Gastrocnemius medialis (tissue), 4 donors: ENCODE measurements at regions not wholly inside any gene's neighbourhood (a gene's known extent, or its start where the extent isn't known, plus 50 kb on each side); places are given as distances from the start of the nearest gene placed in this dataset.

ENCODE experiments used
- ATAC-seq, 2 donors: fragments of 150-250 bp; one replicate each; pipeline ENCODE4 v1.9.1; 2016
- DNase-seq, 2 donors: peaks; one replicate each; pipeline ENCODE4 v3.0.0-alpha.2; 2019
- H3K27ac ChIP-seq, 4 donors: fragments of 200-600 bp; sonication (generic); 1 replicate in 1 of 4; 2 replicates in 3 of 4; pipeline ENCODE4 v1.5.1; 2016 to 2018; ENCODE audit warnings: mild to moderate bottlenecking in 2 of 4, moderate library complexity in 1 of 4
- H3K27me3 ChIP-seq, 3 donors: fragments of 200-600 bp; sonication (generic) in 2 of 3; 1 replicate in 1 of 3; 2 replicates in 2 of 3; pipeline versions ENCODE4 v1.5.1 to v1.6.0; 2016 to 2019; ENCODE audit warnings: mild to moderate bottlenecking in 1 of 3, moderate library complexity in 1 of 3
- H3K36me3 ChIP-seq, 2 donors: fragments of 200-600 bp; sonication (generic) in 1 of 2; one replicate each; pipeline ENCODE4 v1.5.1; 2017 to 2018
- H3K4me1 ChIP-seq, 2 donors: fragments of 200-600 bp; sonication (generic) in 1 of 2; one replicate each; pipeline ENCODE4 v1.5.1; 2016 to 2017; ENCODE audit warnings: mild to moderate bottlenecking in 2 of 2
- H3K4me3 ChIP-seq, 4 donors: fragments of 200-600 bp; sonication (generic) in 3 of 4; 1 replicate in 1 of 4; 2 replicates in 3 of 4; pipeline ENCODE4 v1.5.1; 2016 to 2019; ENCODE audit warnings: mild to moderate bottlenecking in 2 of 4
- H3K9me3 ChIP-seq, 3 donors: fragments of 200-600 bp; sonication (generic) in 2 of 3; 1 replicate in 1 of 3; 2 replicates in 2 of 3; pipeline ENCODE4 v1.5.1; 2016 to 2019
- POLR2A ChIP-seq, 2 donors: fragments of 450-650 bp; IDR thresholded peaks; one replicate each; pipeline ENCODE4 v1.6.1; 2017; ENCODE audit warnings: antibody characterized with exemption in 2 of 2, mild to moderate bottlenecking in 2 of 2, moderate library complexity in 2 of 2
- in situ Hi-C, 4 donors: fragments of 200-750 bp; cut with MboI; loops; one replicate each; pipeline versions ENCODE4 v1.15.0 to v1.8.0; 2017; ENCODE audit warnings: low sequenced_read_pairs in 4 of 4
- intact Hi-C: fragments of 100-400 bp; cut with DNase I; formaldehyde crosslinking; loops from one replicate; pipeline ENCODE4 v1.15.1; 2023; ENCODE audit warnings: low total_unique reads
- TF ChIP-seq, protein P1 (sequence below), 5 experiments: fragments of 450-650 bp in 3 of 5; fragments of 200-600 bp in 2 of 5; sonication (generic) in 2 of 5; IDR thresholded peaks in 4 of 5; conservative IDR thresholded peaks in 1 of 5; 1 replicate in 4 of 5; 2 replicates in 1 of 5; pipeline ENCODE4 v1.5.1; 2016 to 2019; ENCODE audit warnings: antibody characterized with exemption in 5 of 5, mild to moderate bottlenecking in 3 of 5, moderate library complexity in 3 of 5

- no peaks in the 10 kb centered on the region for H3K36me3 ChIP-seq
- no peak overlapping the region for H3K27ac ChIP-seq
- no peaks in the 10 kb centered on the region for H3K9me3 ChIP-seq
- no peak for TF ChIP-seq POLR2A (IDR thresholded peaks at IDR 0.05)
- TF ChIP-seq, protein P1, sequence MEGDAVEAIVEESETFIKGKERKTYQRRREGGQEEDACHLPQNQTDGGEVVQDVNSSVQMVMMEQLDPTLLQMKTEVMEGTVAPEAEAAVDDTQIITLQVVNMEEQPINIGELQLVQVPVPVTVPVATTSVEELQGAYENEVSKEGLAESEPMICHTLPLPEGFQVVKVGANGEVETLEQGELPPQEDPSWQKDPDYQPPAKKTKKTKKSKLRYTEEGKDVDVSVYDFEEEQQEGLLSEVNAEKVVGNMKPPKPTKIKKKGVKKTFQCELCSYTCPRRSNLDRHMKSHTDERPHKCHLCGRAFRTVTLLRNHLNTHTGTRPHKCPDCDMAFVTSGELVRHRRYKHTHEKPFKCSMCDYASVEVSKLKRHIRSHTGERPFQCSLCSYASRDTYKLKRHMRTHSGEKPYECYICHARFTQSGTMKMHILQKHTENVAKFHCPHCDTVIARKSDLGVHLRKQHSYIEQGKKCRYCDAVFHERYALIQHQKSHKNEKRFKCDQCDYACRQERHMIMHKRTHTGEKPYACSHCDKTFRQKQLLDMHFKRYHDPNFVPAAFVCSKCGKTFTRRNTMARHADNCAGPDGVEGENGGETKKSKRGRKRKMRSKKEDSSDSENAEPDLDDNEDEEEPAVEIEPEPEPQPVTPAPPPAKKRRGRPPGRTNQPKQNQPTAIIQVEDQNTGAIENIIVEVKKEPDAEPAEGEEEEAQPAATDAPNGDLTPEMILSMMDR (IDR thresholded peaks at IDR 0.05 in 4 of 5, conservative IDR thresholded peaks at IDR 0.05 in 1 of 5) = no peak
- ATAC-seq (no peak), DNase-seq (no peak)
- in situ Hi-C loops (no loop called here), intact Hi-C loops (no loop called here)
- H3K27me3 ChIP-seq = no peaks in the 10 kb centered on the region
- H3K4me1 ChIP-seq = no peaks in the 10 kb centered on the region
- no peak overlapping the region for H3K4me3 ChIP-seq
Observed at GRCh38 chr4:130333241-130333759, 1237.3 kb downstream of the C4orf33 start.

- Histone ChIP-seq H3K27me3 (no peaks in the 10 kb centered on the region), H3K4me3 (no peak overlapping the region), H3K36me3 (no peaks in the 10 kb centered on the region), H3K4me1 (no peaks in the 10 kb centered on the region), H3K9me3 (no peaks in the 10 kb centered on the region), H3K27ac (no peak overlapping the region)
- TF ChIP-seq POLR2A (IDR thresholded peaks at IDR 0.05) = no peak
- TF ChIP-seq, protein P1 (IDR thresholded peaks at IDR 0.05 in 4 of 5, conservative IDR thresholded peaks at IDR 0.05 in 1 of 5) = no peak
- DNase-seq (no peak), ATAC-seq (no peak)
- in situ Hi-C loops = no loop called here
- intact Hi-C loops = no loop called here
Observed at GRCh38 chr4:130335417-130336194, 1239.7 kb downstream of the C4orf33 start.

DNA sequence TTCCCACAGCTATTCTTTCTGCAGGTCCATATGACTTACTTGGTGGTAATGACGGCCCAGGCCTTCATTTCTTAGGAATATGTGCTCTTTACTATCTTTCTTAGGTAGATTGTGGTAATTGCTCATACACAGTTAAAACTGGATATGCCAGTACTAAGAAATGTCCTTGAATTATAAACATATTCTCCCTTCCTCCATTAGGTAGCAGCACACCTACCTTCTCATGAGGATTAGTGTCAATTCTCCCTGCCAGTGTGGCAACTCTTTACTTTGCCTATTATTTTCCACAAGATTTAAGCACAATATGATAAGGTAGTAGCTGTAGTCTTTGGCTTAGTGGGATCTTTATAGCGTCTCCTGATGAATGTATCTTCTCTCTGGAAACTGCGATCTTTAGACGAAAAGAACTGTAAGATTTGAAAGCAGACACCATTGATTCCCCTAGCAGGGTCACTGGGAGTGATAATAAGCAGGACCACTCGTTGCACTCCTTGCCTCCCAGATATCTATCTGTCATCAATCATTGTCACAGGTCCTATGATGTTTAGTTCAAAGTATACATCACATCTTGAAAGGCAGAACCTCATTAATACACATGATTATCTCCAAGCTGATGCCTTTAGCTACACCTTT is 1240.7 kb downstream of the C4orf33 start:
- intact Hi-C loops (no loop called here), in situ Hi-C loops (no loop called here)
- Histone ChIP-seq H3K9me3 (no peaks in the 10 kb centered on the region), H3K4me1 (no peaks in the 10 kb centered on the region), H3K36me3 (no peaks in the 10 kb centered on the region), H3K27me3 (no peaks in the 10 kb centered on the region), H3K27ac (no peak overlapping the region), H3K4me3 (no peak overlapping the region)
- ATAC-seq (no peak), DNase-seq (no peak)
- TF ChIP-seq POLR2A (IDR thresholded peaks at IDR 0.05) = no peak
- TF ChIP-seq, protein P1 (IDR thresholded peaks at IDR 0.05 in 4 of 5, conservative IDR thresholded peaks at IDR 0.05 in 1 of 5) = peak in 1 of 5 experiments; percentile 24

- ATAC-seq (no peak), DNase-seq (no peak)
- Histone ChIP-seq H3K27me3 (no peaks in the 10 kb centered on the region), H3K9me3 (no peaks in the 10 kb centered on the region), H3K36me3 (no peaks in the 10 kb centered on the region), H3K4me1 (no peaks in the 10 kb centered on the region), H3K27ac (no peak overlapping the region), H3K4me3 (no peak overlapping the region)
- in situ Hi-C loops (no loop called here), intact Hi-C loops (no loop called here)
- TF ChIP-seq, protein P1 (IDR thresholded peaks at IDR 0.05 in 4 of 5, conservative IDR thresholded peaks at IDR 0.05 in 1 of 5) = no peak
- TF ChIP-seq POLR2A (IDR thresholded peaks at IDR 0.05) = no peak
Observed at GRCh38 chr4:130338851-130339250, 1242.9 kb downstream of the C4orf33 start.
